Neural cell (in vitro differentiated cells): ENCODE measurements at regions not wholly inside any gene's neighbourhood (a gene's known extent, or its start where the extent isn't known, plus 50 kb on each side); places are given as distances from the start of the nearest gene placed in this dataset.

Experiments
- POLR2AphosphoS5 ChIP-seq: IDR thresholded peaks from 2 replicates; pipeline ENCODE4 v1.6.1; 2012
- REST ChIP-seq: IDR thresholded peaks from 2 replicates; pipeline ENCODE4 v1.6.1; 2012; ENCODE audit warnings: borderline replicate concordance

GRCh38 chr12:130245251-130245650, 83.0 kb downstream of the FZD10 start:
- TF ChIP-seq POLR2AphosphoS5 (no peak), REST (no peak)
